Endothelial cell of umbilical vein (primary cell): ENCODE measurements at regions not wholly inside any gene's neighbourhood (a gene's known extent, or its start where the extent isn't known, plus 50 kb on each side); places are given as distances from the start of the nearest gene placed in this dataset.

Source experiments
- BruUV-seq: library from RNA; stranded (reverse); fragments of 400-500 nt; replicated peaks from 2 replicates; lab custom pipeline; 2021; lab: Mats Ljungman, UMichigan
- CTCF ChIA-PET: fragments of 300-600, 350-600 bp; sonication (Branson Sonifier 250); formaldehyde crosslinking; loops from one replicate; lab custom pipeline; 2021; ENCODE audit warnings: antibody characterized with exemption, inconsistent platforms; lab: Charles Lee
- POLR2A ChIA-PET: fragments of 300-600, 350-600 bp; sonication (Branson Sonifier 250); formaldehyde crosslinking; loops from one replicate; lab custom pipeline; 2021; ENCODE audit warnings: antibody characterized with exemption, inconsistent platforms; lab: Charles Lee
- DNase-seq: peaks from one replicate; pipeline ENCODE4 v3.0.0-alpha.2; 2011; ENCODE audit warnings: low read depth, low spot score
- FAIRE-seq: peaks from 2 replicates; lab custom pipeline; 2011; peaks lifted over from hg19 to GRCh38; lab: Jason Lieb, UNC
- H2AFZ ChIP-seq: 2 replicates; pipeline ENCODE4 v1.6.0; 2012; ENCODE audit warnings: low read depth, low read length, control low read depth, inconsistent platforms
- H3K27ac ChIP-seq: 2 replicates; pipeline ENCODE4 v1.5.1; 2011; ENCODE audit warnings: low read depth, mild to moderate bottlenecking, control low read depth, low read length, moderate library complexity; ENCODE audit not compliant: insufficient read depth
- H3K27me3 ChIP-seq, 2 experiments: 2 replicates each; pipeline versions ENCODE4 v1.6.0 to v1.6.1; 2011; ENCODE audit warnings: low read length in 2 of 2, mixed read lengths in 1 of 2; ENCODE audit not compliant: control insufficient read depth in 2 of 2, insufficient read depth in 2 of 2
- H3K36me3 ChIP-seq, 2 experiments: 2 replicates in 1 of 2; 3 replicates in 1 of 2; pipeline ENCODE4 v1.5.1; 2011; ENCODE audit warnings: low read length in 2 of 2, mild to moderate bottlenecking in 1 of 2, moderate library complexity in 1 of 2; ENCODE audit not compliant: control insufficient read depth in 2 of 2, insufficient read depth in 2 of 2; ENCODE audit errors: extremely low read depth in 1 of 2
- H3K4me1 ChIP-seq: 3 replicates; pipeline ENCODE4 v1.5.1; 2011; ENCODE audit warnings: mild to moderate bottlenecking, low read length; ENCODE audit not compliant: control insufficient read depth, insufficient read depth; ENCODE audit errors: extremely low read depth
- H3K4me2 ChIP-seq: 2 replicates; pipeline ENCODE4 v1.6.1; 2011; ENCODE audit warnings: low read length, control low read depth, mixed read lengths; ENCODE audit not compliant: insufficient read depth
- H3K4me3 ChIP-seq, 3 experiments: fragments of 200-600 bp in 1 of 3; sonication (generic), shearing (Covaris generic) in 1 of 3; replicated peaks in 1 of 3; 2 replicates each; pipeline ENCODE4 v1.5.1; 2011 to 2016; ENCODE audit warnings: control low read depth in 3 of 3, low read length in 3 of 3, mild to moderate bottlenecking in 2 of 3, inconsistent platforms in 1 of 3, low read depth in 1 of 3, moderate library complexity in 1 of 3; ENCODE audit not compliant: insufficient read depth in 1 of 3
- H3K79me2 ChIP-seq: 2 replicates; pipeline ENCODE4 v1.6.0; 2012; ENCODE audit warnings: low read length, inconsistent platforms; ENCODE audit not compliant: control insufficient read depth, insufficient read depth
- H3K9ac ChIP-seq: replicated peaks from 2 replicates; pipeline ENCODE3; 2011; ENCODE audit warnings: low read length, control low read depth; ENCODE audit not compliant: insufficient read depth; ENCODE audit errors: extremely low read depth
- H3K9me1 ChIP-seq: replicated peaks from 3 replicates; pipeline ENCODE4 v1.6.0; 2011; ENCODE audit warnings: mild to moderate bottlenecking, low read length; ENCODE audit not compliant: control insufficient read depth, insufficient read depth; ENCODE audit errors: extremely low read depth
- H3K9me3 ChIP-seq: replicated peaks from 2 replicates; pipeline ENCODE4 v1.5.1; 2012; ENCODE audit warnings: low read length, inconsistent platforms; ENCODE audit not compliant: control insufficient read depth, insufficient read depth
- H4K20me1 ChIP-seq: replicated peaks from 2 replicates; pipeline ENCODE3; 2011; ENCODE audit warnings: mild to moderate bottlenecking, low read length; ENCODE audit not compliant: control insufficient read depth, insufficient read depth; ENCODE audit errors: extremely low read depth
- EZH2 ChIP-seq: IDR thresholded peaks from 2 replicates; pipeline ENCODE4 v1.6.1; 2012; ENCODE audit warnings: borderline replicate concordance, low read depth, mild to moderate bottlenecking, moderate library complexity, low read length, inconsistent platforms; ENCODE audit not compliant: severe bottlenecking
- FOS ChIP-seq: IDR thresholded peaks from 2 replicates; pipeline ENCODE4 v1.6.1; 2011; ENCODE audit warnings: mild to moderate bottlenecking, low read length, moderate library complexity, borderline replicate concordance; ENCODE audit not compliant: insufficient read depth
- GATA2 ChIP-seq: IDR thresholded peaks from 2 replicates; pipeline ENCODE4 v1.7.0; 2011; ENCODE audit warnings: low read depth, mild to moderate bottlenecking, moderate library complexity, mixed read lengths, low read length; ENCODE audit not compliant: insufficient read length, insufficient read depth
- JUN ChIP-seq: IDR thresholded peaks from 2 replicates; pipeline ENCODE4 v1.6.1; 2011; ENCODE audit warnings: borderline replicate concordance, low read depth; ENCODE audit not compliant: insufficient read length, insufficient read depth
- MYC ChIP-seq: IDR thresholded peaks from one replicate; pipeline ENCODE4 v1.6.1; 2011; ENCODE audit warnings: mild to moderate bottlenecking, low read depth, low read length
- POLR2A ChIP-seq: IDR thresholded peaks from 2 replicates; pipeline ENCODE4 v1.6.1; 2012; ENCODE audit warnings: low read depth, mild to moderate bottlenecking, control low read depth, low read length
- POLR2AphosphoS5 ChIP-seq: IDR thresholded peaks from 2 replicates; pipeline ENCODE4 v1.6.1; 2012; ENCODE audit warnings: low read depth, mild to moderate bottlenecking, control low read depth, low read length, moderate library complexity; ENCODE audit not compliant: insufficient read depth
- dilution Hi-C: fragments of 300-500 bp; cut with MboI; formaldehyde crosslinking; loops from one replicate; pipeline ENCODE4 v1.15.0; 2019; ENCODE audit warnings: low sequenced_read_pairs; ENCODE audit not compliant: extremely low pct_ligation_motif_present
- intact Hi-C: fragments of 100-400 bp; cut with micrococcal nuclease; formaldehyde crosslinking; loops from one replicate; pipeline ENCODE4 v1.10.0; 2022
- TF ChIP-seq, protein P1 (sequence below): IDR thresholded peaks from 2 replicates; pipeline ENCODE4 v1.6.1; 2011; ENCODE audit not compliant: insufficient read depth, insufficient read length
- TF ChIP-seq, protein P2 (sequence below), 2 donors: IDR thresholded peaks; 1 replicate in 1 of 2; 2 replicates in 1 of 2; pipeline ENCODE4 v1.5.1; 2011; ENCODE audit warnings: low read length in 2 of 2, mild to moderate bottlenecking in 2 of 2, moderate library complexity in 2 of 2, control low read depth in 1 of 2, inconsistent platforms in 1 of 2, low read depth in 1 of 2; ENCODE audit not compliant: insufficient read depth in 1 of 2; ENCODE audit errors: extremely low read depth in 1 of 2

DNA sequence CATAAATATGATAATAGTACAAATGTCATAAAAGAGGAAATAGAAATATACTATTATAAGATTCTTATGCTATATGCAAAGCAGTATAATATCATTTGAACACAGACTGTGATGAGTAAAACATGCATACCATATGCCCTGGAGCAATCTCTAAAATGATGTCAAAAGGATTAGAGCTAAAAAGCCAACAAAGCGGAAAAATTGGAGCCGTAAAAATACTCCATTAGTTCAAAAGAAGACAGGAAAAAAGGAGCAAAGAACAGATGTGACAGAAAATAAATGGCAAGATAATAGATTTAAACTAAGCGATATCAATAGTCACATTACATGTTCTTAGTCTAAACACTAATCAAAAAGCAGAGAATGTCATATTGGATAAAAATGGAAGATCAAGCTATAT, 191.0 kb upstream of the PLPP4 start:
- no peak for FAIRE-seq
- CTCF ChIA-PET, result interaction anchor here (1.4 kb wide), 1 partner anchor 11 kb away, joined by 3 read pairs; no protein-coding TSS in a partner anchor

DNA sequence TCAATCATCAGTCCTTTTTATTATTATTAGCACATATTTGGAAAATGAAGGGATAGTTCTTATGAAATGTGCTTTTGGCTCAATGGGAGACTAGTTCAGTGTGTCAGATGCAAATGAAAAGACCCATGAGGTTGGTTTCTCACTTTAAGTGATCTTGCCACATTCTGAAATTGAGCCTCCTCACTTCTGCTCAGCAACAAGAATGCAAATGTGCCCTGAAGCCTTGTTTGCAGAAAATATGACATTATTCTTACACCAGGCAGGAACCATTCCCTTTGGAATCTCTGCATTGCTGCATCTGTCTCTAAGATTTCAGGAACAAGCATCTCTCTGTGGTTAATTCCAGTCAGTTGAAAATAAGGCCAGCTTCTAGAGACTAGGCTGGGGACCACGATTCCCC, 186.1 kb upstream of the PLPP4 start:
- Histone ChIP-seq H3K27ac (no peak overlapping the region), H4K20me1 (no peaks in the 10 kb centered on the region), H3K4me2 (no peak overlapping the region), H3K9ac (no peak overlapping the region), H3K9me3 (no peaks in the 10 kb centered on the region), H3K36me3 (no peaks in the 10 kb centered on the region), H2AFZ (no peak overlapping the region), H3K4me3 (no peak overlapping the region), H3K9me1 (no peaks in the 10 kb centered on the region), H3K27me3 (no peaks in the 10 kb centered on the region), H3K4me1 (no peaks in the 10 kb centered on the region), H3K79me2 (no peaks in the 10 kb centered on the region)
- TF ChIP-seq JUN, result no peak
- no peak for TF ChIP-seq POLR2AphosphoS5
- TF ChIP-seq, protein P1, sequence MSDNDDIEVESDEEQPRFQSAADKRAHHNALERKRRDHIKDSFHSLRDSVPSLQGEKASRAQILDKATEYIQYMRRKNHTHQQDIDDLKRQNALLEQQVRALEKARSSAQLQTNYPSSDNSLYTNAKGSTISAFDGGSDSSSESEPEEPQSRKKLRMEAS, result no peak
- TF ChIP-seq, protein P2, sequence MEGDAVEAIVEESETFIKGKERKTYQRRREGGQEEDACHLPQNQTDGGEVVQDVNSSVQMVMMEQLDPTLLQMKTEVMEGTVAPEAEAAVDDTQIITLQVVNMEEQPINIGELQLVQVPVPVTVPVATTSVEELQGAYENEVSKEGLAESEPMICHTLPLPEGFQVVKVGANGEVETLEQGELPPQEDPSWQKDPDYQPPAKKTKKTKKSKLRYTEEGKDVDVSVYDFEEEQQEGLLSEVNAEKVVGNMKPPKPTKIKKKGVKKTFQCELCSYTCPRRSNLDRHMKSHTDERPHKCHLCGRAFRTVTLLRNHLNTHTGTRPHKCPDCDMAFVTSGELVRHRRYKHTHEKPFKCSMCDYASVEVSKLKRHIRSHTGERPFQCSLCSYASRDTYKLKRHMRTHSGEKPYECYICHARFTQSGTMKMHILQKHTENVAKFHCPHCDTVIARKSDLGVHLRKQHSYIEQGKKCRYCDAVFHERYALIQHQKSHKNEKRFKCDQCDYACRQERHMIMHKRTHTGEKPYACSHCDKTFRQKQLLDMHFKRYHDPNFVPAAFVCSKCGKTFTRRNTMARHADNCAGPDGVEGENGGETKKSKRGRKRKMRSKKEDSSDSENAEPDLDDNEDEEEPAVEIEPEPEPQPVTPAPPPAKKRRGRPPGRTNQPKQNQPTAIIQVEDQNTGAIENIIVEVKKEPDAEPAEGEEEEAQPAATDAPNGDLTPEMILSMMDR (IDR thresholded peaks at IDR 0.05; ENCODE audit: extremely low read depth in 1 of 2, insufficient read depth in 1 of 2, low read depth in 1 of 2, low read length in 2 of 2), result no peak
- TF ChIP-seq FOS, result no peak
- no peak for TF ChIP-seq GATA2
- TF ChIP-seq POLR2A, result no peak
- no peak for TF ChIP-seq EZH2
- no peak for TF ChIP-seq MYC
- POLR2A ChIA-PET, result no interaction called here
- CTCF ChIA-PET, result no interaction called here
- FAIRE-seq, result no peak
- intact Hi-C loops, result no loop called here
- DNase-seq, result no peak
- no TSS peak for BruUV-seq
- dilution Hi-C loops, result no loop called here

More for the DNA sequence above, 191.0 kb upstream of the PLPP4 start:
- no peak for TF ChIP-seq JUN
- dilution Hi-C loops, result no loop called here
- H3K9me1 ChIP-seq, result no peaks in the 10 kb centered on the region
- no peaks in the 10 kb centered on the region for H3K4me1 ChIP-seq
- no TSS peak for BruUV-seq
- H3K9me3 ChIP-seq, result no peaks in the 10 kb centered on the region
- H3K27ac ChIP-seq, result no peak overlapping the region
- DNase-seq, result no peak
- POLR2A ChIA-PET, result no interaction called here
- H3K27me3 ChIP-seq, result no peaks in the 10 kb centered on the region
- no peak overlapping the region for H3K9ac ChIP-seq
- H3K4me3 ChIP-seq, result no peak overlapping the region
- H3K79me2 ChIP-seq, result no peaks in the 10 kb centered on the region
- H2AFZ ChIP-seq, result no peak overlapping the region
- H4K20me1 ChIP-seq, result no peaks in the 10 kb centered on the region
- intact Hi-C loops, result no loop called here
- H3K4me2 ChIP-seq, result no peak overlapping the region
- no peaks in the 10 kb centered on the region for H3K36me3 ChIP-seq
